Esophagus squamous epithelium (tissue), 4 donors: ENCODE measurements at regions not wholly inside any gene's neighbourhood (a gene's known extent, or its start where the extent isn't known, plus 50 kb on each side); places are given as distances from the start of the nearest gene placed in this dataset.

ENCODE experiments used
- POLR2A ChIP-seq, 4 donors: fragments of 450-650 bp; IDR thresholded peaks; one replicate each; pipeline ENCODE4 v1.6.1; 2017; ENCODE audit warnings: antibody characterized with exemption in 4 of 4, mild to moderate bottlenecking in 4 of 4, moderate library complexity in 3 of 4
- TF ChIP-seq, protein P1 (sequence below), 6 experiments: fragments of 450-650 bp in 4 of 6; fragments of 200-600 bp in 2 of 6; sonication (generic) in 2 of 6; IDR thresholded peaks; one replicate each; pipeline ENCODE4 v1.5.1; 2016 to 2019; ENCODE audit warnings: antibody characterized with exemption in 6 of 6, mild to moderate bottlenecking in 4 of 6, moderate library complexity in 4 of 6

DNA sequence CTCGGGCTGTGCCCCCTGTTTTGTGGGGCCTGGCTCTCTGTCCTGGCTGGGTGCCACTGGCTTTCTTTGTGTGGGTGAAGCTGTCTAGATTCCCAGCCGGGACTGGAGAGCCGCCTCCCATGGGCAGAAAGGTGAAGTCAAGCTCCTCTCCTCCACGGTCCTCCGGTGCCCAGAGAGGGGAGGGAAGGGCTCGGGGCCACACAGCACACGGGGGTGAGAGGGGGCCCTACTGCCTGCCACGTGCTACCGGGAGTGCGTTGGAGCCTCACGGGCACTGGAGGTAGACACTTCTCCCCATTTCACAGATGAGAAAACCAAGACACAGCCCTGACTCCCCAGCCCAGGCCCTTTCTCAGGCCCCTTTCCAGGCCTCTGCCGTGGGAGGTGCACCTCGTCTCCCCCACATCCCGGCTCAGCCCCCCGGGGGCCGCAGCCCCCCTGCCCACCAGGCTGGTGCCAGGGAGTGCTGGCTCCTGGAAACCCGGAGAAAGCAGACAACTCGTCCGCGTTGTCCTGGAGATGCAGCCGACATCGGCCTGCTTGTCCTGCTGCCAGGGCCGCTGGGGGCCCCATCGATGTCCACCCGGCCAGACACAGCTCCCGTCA, 55.8 kb downstream of the UNCX start:
- TF ChIP-seq, protein P1, sequence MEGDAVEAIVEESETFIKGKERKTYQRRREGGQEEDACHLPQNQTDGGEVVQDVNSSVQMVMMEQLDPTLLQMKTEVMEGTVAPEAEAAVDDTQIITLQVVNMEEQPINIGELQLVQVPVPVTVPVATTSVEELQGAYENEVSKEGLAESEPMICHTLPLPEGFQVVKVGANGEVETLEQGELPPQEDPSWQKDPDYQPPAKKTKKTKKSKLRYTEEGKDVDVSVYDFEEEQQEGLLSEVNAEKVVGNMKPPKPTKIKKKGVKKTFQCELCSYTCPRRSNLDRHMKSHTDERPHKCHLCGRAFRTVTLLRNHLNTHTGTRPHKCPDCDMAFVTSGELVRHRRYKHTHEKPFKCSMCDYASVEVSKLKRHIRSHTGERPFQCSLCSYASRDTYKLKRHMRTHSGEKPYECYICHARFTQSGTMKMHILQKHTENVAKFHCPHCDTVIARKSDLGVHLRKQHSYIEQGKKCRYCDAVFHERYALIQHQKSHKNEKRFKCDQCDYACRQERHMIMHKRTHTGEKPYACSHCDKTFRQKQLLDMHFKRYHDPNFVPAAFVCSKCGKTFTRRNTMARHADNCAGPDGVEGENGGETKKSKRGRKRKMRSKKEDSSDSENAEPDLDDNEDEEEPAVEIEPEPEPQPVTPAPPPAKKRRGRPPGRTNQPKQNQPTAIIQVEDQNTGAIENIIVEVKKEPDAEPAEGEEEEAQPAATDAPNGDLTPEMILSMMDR (IDR thresholded peaks at IDR 0.05): no peak
- TF ChIP-seq POLR2A (IDR thresholded peaks at IDR 0.05): no peak
